MM.1S (cell line): ENCODE measurements at regions not wholly inside any gene's neighbourhood (a gene's known extent, or its start where the extent isn't known, plus 50 kb on each side); places are given as distances from the start of the nearest gene placed in this dataset.

ENCODE experiments used
- DNase-seq: peaks from one replicate; pipeline ENCODE4 v3.0.0-alpha.2; 2015
- H2AFZ ChIP-seq: fragments of 300-600 bp; sonication (generic); 2 replicates; pipeline ENCODE4 v1.6.0; 2016; ENCODE audit warnings: antibody characterized with exemption, low read length
- H3F3A ChIP-seq: fragments of 300-600 bp; sonication (generic); 2 replicates; pipeline ENCODE4 v1.6.1; 2016; ENCODE audit warnings: mild to moderate bottlenecking, antibody characterized with exemption, low read length, moderate library complexity, mixed read lengths; ENCODE audit not compliant: insufficient read depth
- H3K27ac ChIP-seq: fragments of 300-600 bp; sonication (generic); 2 replicates; pipeline ENCODE4 v1.5.1; 2016; ENCODE audit warnings: mild to moderate bottlenecking, low read length
- H3K27me3 ChIP-seq: fragments of 300-600 bp; sonication (generic); replicated peaks from 2 replicates; pipeline ENCODE4 v1.6.0; 2016; ENCODE audit warnings: low read length; ENCODE audit not compliant: insufficient read depth
- H3K36me3 ChIP-seq: fragments of 300-600 bp; sonication (generic); replicated peaks from 2 replicates; pipeline ENCODE4 v1.6.1; 2016; ENCODE audit warnings: mild to moderate bottlenecking, low read length, mixed read lengths; ENCODE audit not compliant: insufficient read depth
- H3K4me1 ChIP-seq: fragments of 300-600 bp; sonication (generic); 2 replicates; pipeline ENCODE4 v1.6.1; 2016; ENCODE audit warnings: low read length, mixed read lengths
- H3K4me2 ChIP-seq: fragments of 300-600 bp; sonication (generic); 2 replicates; pipeline ENCODE4 v1.6.0; 2016; ENCODE audit warnings: low read depth, low read length
- H3K4me3 ChIP-seq: fragments of 300-600 bp; sonication (generic); 2 replicates; pipeline ENCODE4 v1.5.1; 2016; ENCODE audit warnings: low read length, mixed read lengths
- H3K79me2 ChIP-seq: fragments of 300-600 bp; sonication (generic); 2 replicates; pipeline ENCODE4 v1.6.1; 2016; ENCODE audit warnings: mixed run types, low read length, mixed read lengths
- H3K9ac ChIP-seq: fragments of 300-600 bp; sonication (generic); 2 replicates; pipeline ENCODE4 v1.6.1; 2016; ENCODE audit warnings: low read length, mixed read lengths
- H3K9me2 ChIP-seq: fragments of 300-600 bp; sonication (generic); replicated peaks from 2 replicates; pipeline ENCODE4 v1.6.1; 2016; ENCODE audit warnings: mild to moderate bottlenecking, low read length, mixed read lengths; ENCODE audit not compliant: insufficient read depth
- H3K9me3 ChIP-seq: fragments of 300-600 bp; sonication (generic); replicated peaks from 2 replicates; pipeline ENCODE4 v1.6.1; 2016; ENCODE audit warnings: mild to moderate bottlenecking, low read length, mixed read lengths; ENCODE audit not compliant: insufficient read depth
- H4K20me1 ChIP-seq: fragments of 300-600 bp; sonication (generic); 2 replicates; pipeline ENCODE4 v1.6.1; 2016; ENCODE audit warnings: mild to moderate bottlenecking, low read length, moderate library complexity, mixed read lengths; ENCODE audit not compliant: insufficient read depth
- EZH2 ChIP-seq: fragments of 300-600 bp; sonication (generic); optimal IDR thresholded peaks from 2 replicates; pipeline ENCODE3; 2017; ENCODE audit warnings: low read depth, mild to moderate bottlenecking, antibody characterized with exemption, low read length, mixed read lengths
- EZH2phosphoT487 ChIP-seq: fragments of 300-600 bp; sonication (generic); IDR thresholded peaks from 2 replicates; pipeline ENCODE4 v1.6.1; 2018; ENCODE audit warnings: antibody characterized with exemption, low read length
- TF ChIP-seq, protein P1 (sequence below): fragments of 300-600 bp; sonication (generic); IDR thresholded peaks from 2 replicates; pipeline ENCODE4 v1.5.1; 2016; ENCODE audit warnings: antibody characterized with exemption, low read length, mixed read lengths

DNA sequence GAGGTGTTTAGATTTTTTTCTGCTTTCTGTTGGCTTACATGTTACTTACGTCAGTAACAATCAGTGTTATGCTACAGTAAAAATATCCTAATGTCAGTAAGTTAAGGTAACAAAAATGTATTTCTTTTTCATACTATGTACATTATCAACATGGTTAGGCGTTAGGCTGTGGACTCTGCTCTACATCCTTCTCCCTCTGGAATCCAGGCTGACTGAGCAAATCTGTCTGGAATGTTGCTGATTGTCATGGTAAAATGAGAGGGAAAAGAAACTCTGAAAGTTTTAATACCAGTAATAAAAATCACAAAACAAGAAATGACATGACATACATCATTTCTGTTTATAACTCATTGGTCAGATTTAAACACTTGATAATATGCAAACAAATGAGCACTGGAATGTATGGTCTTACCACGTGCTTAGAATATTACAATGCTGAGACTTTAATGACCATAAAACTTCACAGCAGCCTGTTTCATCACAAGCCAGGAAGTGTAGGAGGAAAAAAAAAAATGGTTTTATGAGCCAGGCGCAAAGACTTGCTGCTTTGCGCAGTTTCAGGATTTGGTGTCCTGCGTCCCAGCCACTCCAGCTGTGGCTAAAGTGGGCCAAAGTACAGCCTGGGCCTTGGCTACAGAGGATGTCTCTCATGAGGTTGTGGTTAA is 252.4 kb downstream of the FSIP2 start:
- H3K4me2 ChIP-seq = no peak overlapping the region
- H3K4me3 ChIP-seq = no peak overlapping the region
- DNase-seq = no peak
- no peaks in the 10 kb centered on the region for H3K36me3 ChIP-seq
- no peaks in the 10 kb centered on the region for H3K27me3 ChIP-seq
- no peaks in the 10 kb centered on the region for H4K20me1 ChIP-seq
- no peaks in the 10 kb centered on the region for H3F3A ChIP-seq
- H3K9me2 ChIP-seq = no peaks in the 10 kb centered on the region
- H3K4me1 ChIP-seq = no peaks in the 10 kb centered on the region
- no peak overlapping the region for H3K9ac ChIP-seq
- no peaks in the 10 kb centered on the region for H3K79me2 ChIP-seq
- no peak for TF ChIP-seq EZH2
- no peak for TF ChIP-seq EZH2phosphoT487
- TF ChIP-seq, protein P1, sequence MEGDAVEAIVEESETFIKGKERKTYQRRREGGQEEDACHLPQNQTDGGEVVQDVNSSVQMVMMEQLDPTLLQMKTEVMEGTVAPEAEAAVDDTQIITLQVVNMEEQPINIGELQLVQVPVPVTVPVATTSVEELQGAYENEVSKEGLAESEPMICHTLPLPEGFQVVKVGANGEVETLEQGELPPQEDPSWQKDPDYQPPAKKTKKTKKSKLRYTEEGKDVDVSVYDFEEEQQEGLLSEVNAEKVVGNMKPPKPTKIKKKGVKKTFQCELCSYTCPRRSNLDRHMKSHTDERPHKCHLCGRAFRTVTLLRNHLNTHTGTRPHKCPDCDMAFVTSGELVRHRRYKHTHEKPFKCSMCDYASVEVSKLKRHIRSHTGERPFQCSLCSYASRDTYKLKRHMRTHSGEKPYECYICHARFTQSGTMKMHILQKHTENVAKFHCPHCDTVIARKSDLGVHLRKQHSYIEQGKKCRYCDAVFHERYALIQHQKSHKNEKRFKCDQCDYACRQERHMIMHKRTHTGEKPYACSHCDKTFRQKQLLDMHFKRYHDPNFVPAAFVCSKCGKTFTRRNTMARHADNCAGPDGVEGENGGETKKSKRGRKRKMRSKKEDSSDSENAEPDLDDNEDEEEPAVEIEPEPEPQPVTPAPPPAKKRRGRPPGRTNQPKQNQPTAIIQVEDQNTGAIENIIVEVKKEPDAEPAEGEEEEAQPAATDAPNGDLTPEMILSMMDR = no peak
- no peak overlapping the region for H3K27ac ChIP-seq
- H2AFZ ChIP-seq = no peak overlapping the region
- H3K9me3 ChIP-seq = no peaks in the 10 kb centered on the region

DNA sequence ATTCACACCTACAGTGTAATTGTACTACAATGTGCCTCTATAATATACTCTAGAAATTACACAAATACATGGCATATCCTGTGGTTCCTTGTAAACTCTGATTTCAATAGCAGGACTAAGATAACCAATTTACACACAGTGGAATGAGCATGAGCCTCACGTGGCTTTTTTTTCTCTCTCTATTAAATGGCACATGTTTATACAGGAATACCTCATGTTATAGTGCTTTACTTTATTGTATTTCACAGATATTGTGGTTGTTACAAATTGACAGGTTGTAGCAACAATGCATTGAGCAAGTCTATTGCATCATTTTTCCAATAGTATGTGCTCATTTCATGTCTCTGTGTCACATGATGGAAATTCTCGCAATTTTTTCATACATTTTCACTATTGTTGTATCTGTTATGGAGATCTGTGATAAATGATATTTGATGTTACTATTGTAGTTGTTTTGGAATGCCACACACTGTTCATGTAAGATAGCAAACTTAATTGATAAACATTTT is 260.0 kb downstream of the FSIP2 start:
- Histone ChIP-seq H3K4me3 (no peak overlapping the region), H3K4me1 (no peaks in the 10 kb centered on the region), H3K9ac (no peak overlapping the region), H3K27me3 (no peaks in the 10 kb centered on the region), H3K36me3 (no peaks in the 10 kb centered on the region), H3K9me3 (no peaks in the 10 kb centered on the region), H3F3A (no peaks in the 10 kb centered on the region), H3K79me2 (no peaks in the 10 kb centered on the region), H3K27ac (no peak overlapping the region), H2AFZ (no peak overlapping the region), H3K4me2 (no peak overlapping the region), H4K20me1 (no peaks in the 10 kb centered on the region), H3K9me2 (no peaks in the 10 kb centered on the region)
- DNase-seq = no peak
- TF ChIP-seq, protein P1 = no peak
- TF ChIP-seq EZH2phosphoT487 (no peak), EZH2 (no peak)

DNA sequence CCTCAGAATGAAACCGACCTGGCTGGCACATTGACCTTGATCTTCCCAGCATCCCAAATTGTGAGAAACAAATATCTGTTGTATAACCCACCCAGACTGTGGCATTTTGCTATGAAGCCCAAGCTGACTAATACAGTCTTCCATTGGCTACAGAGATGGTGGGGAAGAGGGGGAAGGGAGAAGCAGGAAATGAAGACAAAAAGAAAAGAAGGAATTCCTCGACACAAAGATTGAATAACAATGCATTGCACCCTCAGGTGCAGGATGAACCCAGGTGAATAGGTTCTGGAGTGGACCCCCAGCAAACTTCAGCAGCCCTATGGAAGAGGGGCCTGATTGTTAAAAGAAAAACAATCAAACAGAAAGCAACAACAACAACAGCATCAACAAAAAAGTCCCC is 270.7 kb downstream of the FSIP2 start:
- H3K27ac ChIP-seq = no peak overlapping the region
- no peak overlapping the region for H3K9ac ChIP-seq
- H3K9me3 ChIP-seq = no peaks in the 10 kb centered on the region
- no peaks in the 10 kb centered on the region for H3K79me2 ChIP-seq
- no peak overlapping the region for H3K4me2 ChIP-seq
- H3K4me1 ChIP-seq = no peaks in the 10 kb centered on the region
- no peaks in the 10 kb centered on the region for H3K27me3 ChIP-seq
- H4K20me1 ChIP-seq = no peaks in the 10 kb centered on the region
- no peaks in the 10 kb centered on the region for H3K36me3 ChIP-seq
- H3K4me3 ChIP-seq = no peak overlapping the region
- DNase-seq = no peak
- no peaks in the 10 kb centered on the region for H3K9me2 ChIP-seq
- no peak for TF ChIP-seq EZH2
- TF ChIP-seq EZH2phosphoT487 = no peak
- TF ChIP-seq, protein P1 = no peak
- H3F3A ChIP-seq = no peaks in the 10 kb centered on the region
- no peak overlapping the region for H2AFZ ChIP-seq
